HCT116 (cell line): ENCODE measurements at regions not wholly inside any gene's neighbourhood (a gene's known extent, or its start where the extent isn't known, plus 50 kb on each side); places are given as distances from the start of the nearest gene placed in this dataset.

ENCODE experiments used
- CEBPB ChIP-seq: IDR thresholded peaks from 2 replicates; pipeline ENCODE4 v1.6.1; 2012; ENCODE audit warnings: low read depth
- CTCF ChIP-seq, 3 experiments: fragments of 200-600 bp in 1 of 3; sonication (generic) in 1 of 3; IDR thresholded peaks in 2 of 3; conservative IDR thresholded peaks in 1 of 3; 2 replicates each; pipeline ENCODE4 v1.5.1; 2012 to 2017; ENCODE audit warnings: low read depth in 2 of 3, low read length in 2 of 3, antibody characterized with exemption in 1 of 3, borderline replicate concordance in 1 of 3, control low read depth in 1 of 3, mild to moderate bottlenecking in 1 of 3, mixed read lengths in 1 of 3, mixed run types in 1 of 3, moderate library complexity in 1 of 3; ENCODE audit not compliant: insufficient read depth in 1 of 3
- EGR1 ChIP-seq: IDR thresholded peaks from 2 replicates; pipeline ENCODE4 v1.6.1; 2012; ENCODE audit warnings: low read depth
- ELF1 ChIP-seq: IDR thresholded peaks from 2 replicates; pipeline ENCODE4 v1.6.1; 2012; ENCODE audit warnings: low read depth, borderline replicate concordance
- EZH2 ChIP-seq: fragments of 200-600 bp; sonication (generic); IDR thresholded peaks from 2 replicates; pipeline ENCODE4 v1.6.1; 2017; ENCODE audit warnings: antibody characterized with exemption, mixed run types
- EZH2phosphoT487 ChIP-seq: fragments of 200-600 bp; IDR thresholded peaks from 2 replicates; pipeline ENCODE4 v1.6.1; 2018; ENCODE audit warnings: antibody characterized with exemption, borderline replicate concordance
- POLR2A ChIP-seq: IDR thresholded peaks from 2 replicates; pipeline ENCODE4 v1.7.0; 2011; ENCODE audit warnings: borderline replicate concordance; ENCODE audit not compliant: insufficient read depth, insufficient read length; ENCODE audit errors: extremely low read depth
- POLR2AphosphoS5 ChIP-seq: IDR thresholded peaks from 2 replicates; pipeline ENCODE4 v1.6.1; 2011; ENCODE audit warnings: mild to moderate bottlenecking, low read depth, low read length, moderate library complexity
- RAD21 ChIP-seq: IDR thresholded peaks from 2 replicates; pipeline ENCODE4 v1.6.1; 2012; ENCODE audit warnings: low read depth, mild to moderate bottlenecking
- SP1 ChIP-seq: IDR thresholded peaks from 2 replicates; pipeline ENCODE4 v1.6.1; 2012; ENCODE audit warnings: low read depth
- TCF7L2 ChIP-seq: IDR thresholded peaks from 2 replicates; pipeline ENCODE4 v1.7.0; 2011; ENCODE audit warnings: borderline replicate concordance, inconsistent platforms; ENCODE audit not compliant: insufficient read depth, insufficient read length; ENCODE audit errors: extremely low read depth
- YY1 ChIP-seq: IDR thresholded peaks from 2 replicates; pipeline ENCODE4 v1.6.1; 2011; ENCODE audit warnings: low read length, low read depth, moderate library complexity, mild to moderate bottlenecking; ENCODE audit not compliant: insufficient replicate concordance; ENCODE audit errors: extremely low read depth
- TF ChIP-seq, protein P1 (sequence below): IDR thresholded peaks from 2 replicates; pipeline ENCODE4 v1.6.1; 2012

DNA sequence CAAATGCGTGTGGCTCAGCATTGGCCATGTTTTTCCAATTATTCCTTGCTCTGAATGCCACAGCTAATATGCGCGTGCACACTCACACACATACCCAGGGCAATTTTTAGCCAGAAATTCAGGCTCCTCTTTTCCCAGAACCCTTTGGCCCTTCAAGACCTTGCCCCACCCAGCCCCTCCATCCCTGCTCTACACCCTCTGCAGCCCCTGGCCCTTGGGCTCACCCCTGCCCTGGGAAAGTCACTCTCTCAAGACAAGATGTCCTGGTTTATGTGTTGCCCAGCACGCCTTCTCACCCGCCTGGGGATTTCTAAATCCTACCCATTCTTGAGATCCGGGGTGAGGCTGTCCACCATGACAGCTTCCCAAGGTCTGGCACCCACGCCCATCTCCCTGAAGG lies 319.7 kb downstream of the CYP26B1 start:
- TF ChIP-seq ELF1 (no peak), CTCF (IDR thresholded peaks at IDR 0.05 in 2 of 3, conservative IDR thresholded peaks at IDR 0.05 in 1 of 3; ENCODE audit: borderline replicate concordance in 1 of 3, insufficient read depth in 1 of 3, low read depth in 2 of 3, low read length in 2 of 3) (no peak), POLR2AphosphoS5 (no peak), SP1 (no peak), EZH2 (no peak), EZH2phosphoT487 (no peak), POLR2A (no peak), TCF7L2 (no peak), CEBPB (no peak), RAD21 (no peak), YY1 (no peak), EGR1 (no peak)
- TF ChIP-seq, protein P1, sequence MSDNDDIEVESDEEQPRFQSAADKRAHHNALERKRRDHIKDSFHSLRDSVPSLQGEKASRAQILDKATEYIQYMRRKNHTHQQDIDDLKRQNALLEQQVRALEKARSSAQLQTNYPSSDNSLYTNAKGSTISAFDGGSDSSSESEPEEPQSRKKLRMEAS, result no peak
